Thyroid gland (tissue), 4 donors: ENCODE measurements at regions not wholly inside any gene's neighbourhood (a gene's known extent, or its start where the extent isn't known, plus 50 kb on each side); places are given as distances from the start of the nearest gene placed in this dataset.
"Not testable (repeated sequence)": the region's sequence is repeated elsewhere in the genome, so short reads cannot be mapped to it uniquely, and the experiment has no call there.

Source experiments
- DNase-seq, 2 donors: peaks; one replicate each; pipeline ENCODE4 v3.0.0-alpha.2; 2019
- H3K27ac ChIP-seq, 3 donors: fragments of 200-600 bp; sonication (generic); 1 replicate in 2 of 3; 2 replicates in 1 of 3; pipeline ENCODE4 v1.5.1; 2016 to 2019; ENCODE audit warnings: mild to moderate bottlenecking in 1 of 3, moderate library complexity in 1 of 3
- H3K27me3 ChIP-seq: fragments of 200-600 bp; sonication (generic); one replicate; pipeline ENCODE4 v1.5.1; 2019
- H3K36me3 ChIP-seq, 2 donors: fragments of 200-600 bp; sonication (generic); one replicate each; pipeline ENCODE4 v1.5.1; 2016 to 2019
- H3K4me1 ChIP-seq, 2 donors: fragments of 200-600 bp; sonication (generic); one replicate each; pipeline ENCODE4 v1.5.1; 2017 to 2019
- H3K4me3 ChIP-seq, 3 donors: fragments of 200-600 bp; sonication (generic); replicated peaks in 1 of 3; 1 replicate in 2 of 3; 2 replicates in 1 of 3; pipeline ENCODE4 v1.5.1; 2016; ENCODE audit warnings: mild to moderate bottlenecking in 1 of 3
- H3K9me3 ChIP-seq: fragments of 200-600 bp; sonication (generic); one replicate; pipeline ENCODE4 v1.5.1; 2017
- POLR2A ChIP-seq, 2 donors: fragments of 450-650 bp; IDR thresholded peaks; one replicate each; pipeline ENCODE4 v1.6.1; 2017; ENCODE audit warnings: antibody characterized with exemption in 2 of 2, mild to moderate bottlenecking in 2 of 2, moderate library complexity in 1 of 2
- WGBS, 2 donors: methylation state at CpG; one replicate each; pipeline ENCODE4 v1.1.5; 2017; 5-methylcytosine and 5-hydroxymethylcytosine counted together
- intact Hi-C: fragments of 100-400 bp; cut with DNase I; formaldehyde crosslinking; loops from one replicate; pipeline ENCODE4 v1.15.1; 2023
- TF ChIP-seq, protein P1 (sequence below), 6 experiments: fragments of 200-600 bp in 3 of 6; fragments of 450-650 bp in 3 of 6; sonication (generic) in 3 of 6; IDR thresholded peaks; one replicate each; pipeline ENCODE4 v1.5.1; 2016 to 2019; ENCODE audit warnings: antibody characterized with exemption in 6 of 6, mild to moderate bottlenecking in 2 of 6, inconsistent platforms in 1 of 6, moderate library complexity in 1 of 6

DNA sequence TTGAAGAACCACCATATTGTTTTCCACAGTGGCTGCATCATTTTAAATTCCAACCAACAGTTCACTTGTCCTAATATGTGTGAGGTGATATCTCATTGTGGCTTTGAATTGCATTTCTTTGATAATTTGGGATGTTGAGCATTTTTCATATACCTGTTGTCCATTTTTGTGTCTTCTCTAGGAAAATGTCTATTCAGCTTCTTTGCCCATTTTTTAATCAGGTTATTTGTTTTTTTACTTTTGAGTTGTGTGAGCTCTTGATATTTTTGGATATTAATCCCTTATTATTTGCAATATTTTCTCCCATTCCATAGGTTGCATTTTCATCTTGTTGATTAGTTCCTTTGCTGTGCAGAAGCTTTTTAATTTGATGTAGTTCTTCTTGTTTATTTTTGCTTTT is 95.1 kb upstream of the CCDC71L start:
- DNase-seq, result no peak
- intact Hi-C loops, result no loop called here
- Histone ChIP-seq H3K4me1 (peaks cover 5 to 14% of the 10 kb centered on the region in 2 donors), H3K27me3 (no peaks in the 10 kb centered on the region), H3K36me3 (no peaks in the 10 kb centered on the region), H3K4me3 (no peak overlapping the region), H3K27ac (no peak overlapping the region), H3K9me3 (no peaks in the 10 kb centered on the region)
- TF ChIP-seq, protein P1, sequence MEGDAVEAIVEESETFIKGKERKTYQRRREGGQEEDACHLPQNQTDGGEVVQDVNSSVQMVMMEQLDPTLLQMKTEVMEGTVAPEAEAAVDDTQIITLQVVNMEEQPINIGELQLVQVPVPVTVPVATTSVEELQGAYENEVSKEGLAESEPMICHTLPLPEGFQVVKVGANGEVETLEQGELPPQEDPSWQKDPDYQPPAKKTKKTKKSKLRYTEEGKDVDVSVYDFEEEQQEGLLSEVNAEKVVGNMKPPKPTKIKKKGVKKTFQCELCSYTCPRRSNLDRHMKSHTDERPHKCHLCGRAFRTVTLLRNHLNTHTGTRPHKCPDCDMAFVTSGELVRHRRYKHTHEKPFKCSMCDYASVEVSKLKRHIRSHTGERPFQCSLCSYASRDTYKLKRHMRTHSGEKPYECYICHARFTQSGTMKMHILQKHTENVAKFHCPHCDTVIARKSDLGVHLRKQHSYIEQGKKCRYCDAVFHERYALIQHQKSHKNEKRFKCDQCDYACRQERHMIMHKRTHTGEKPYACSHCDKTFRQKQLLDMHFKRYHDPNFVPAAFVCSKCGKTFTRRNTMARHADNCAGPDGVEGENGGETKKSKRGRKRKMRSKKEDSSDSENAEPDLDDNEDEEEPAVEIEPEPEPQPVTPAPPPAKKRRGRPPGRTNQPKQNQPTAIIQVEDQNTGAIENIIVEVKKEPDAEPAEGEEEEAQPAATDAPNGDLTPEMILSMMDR (IDR thresholded peaks at IDR 0.05), result no peak
- no peak for TF ChIP-seq POLR2A (IDR thresholded peaks at IDR 0.05)

DNA sequence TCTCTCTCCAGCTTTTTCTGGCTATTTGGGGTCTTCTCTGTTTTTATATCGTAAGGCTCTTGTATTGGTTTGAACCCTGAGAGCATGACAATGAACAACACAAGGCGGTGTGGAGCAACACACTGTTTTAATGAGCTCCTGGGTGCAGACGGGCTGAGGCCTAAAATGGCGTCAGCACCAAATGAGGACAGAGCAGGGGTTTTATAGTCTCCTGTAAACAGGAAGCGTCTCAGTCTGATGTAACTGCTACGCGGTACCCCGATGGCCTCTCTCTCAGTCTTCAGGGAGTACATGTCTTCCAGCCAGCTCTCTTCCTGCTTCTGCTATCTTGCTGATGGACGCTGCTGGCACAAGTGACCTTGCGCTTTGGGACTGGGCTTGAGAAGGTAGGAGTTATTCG is 95.9 kb upstream of the CCDC71L start:
- no peak for DNase-seq
- no peaks in the 10 kb centered on the region for H3K27me3 ChIP-seq
- H3K9me3 ChIP-seq, result no peaks in the 10 kb centered on the region
- no peak overlapping the region for H3K4me3 ChIP-seq
- H3K36me3 ChIP-seq, result no peaks in the 10 kb centered on the region
- H3K27ac ChIP-seq, result no peak overlapping the region
- 87 to 88% methylated on average over 11 of the region's 11 CpGs for WGBS, 2 donors
- peaks cover 5 to 14% of the 10 kb centered on the region in 2 donors for H3K4me1 ChIP-seq
- TF ChIP-seq, protein P1 (IDR thresholded peaks at IDR 0.05), result no peak
- TF ChIP-seq POLR2A (IDR thresholded peaks at IDR 0.05), result no peak
- intact Hi-C loops, result no loop called here

- TF ChIP-seq POLR2A (IDR thresholded peaks at IDR 0.05), result no peak
- TF ChIP-seq, protein P1 (IDR thresholded peaks at IDR 0.05), result no peak
- intact Hi-C loops, result no loop called here
- Histone ChIP-seq H3K4me1 (peaks cover under 1 to 9% of the 10 kb centered on the region in 2 donors), H3K27me3 (no peaks in the 10 kb centered on the region), H3K27ac (no peak overlapping the region), H3K36me3 (no peaks in the 10 kb centered on the region), H3K4me3 (no peak overlapping the region), H3K9me3 (no peaks in the 10 kb centered on the region)
- 56 to 61% methylated on average over 2 of the region's 2 CpGs for WGBS, 2 donors
- peak; percentile 30 to 37 for DNase-seq
Observed at GRCh38 chr7:106757846-106758245, 96.9 kb upstream of the CCDC71L start.

GRCh38 chr7:106762845-106763244 is 101.9 kb upstream of the CCDC71L start:
- H3K27me3 ChIP-seq, H3K36me3 ChIP-seq, H3K27ac ChIP-seq, H3K9me3 ChIP-seq, intact Hi-C loops, H3K4me1 ChIP-seq, DNase-seq, H3K4me3 ChIP-seq: not testable (repeated sequence)
- WGBS, 2 donors, result 100% methylated on average over 2 of the region's 2 CpGs

DNA sequence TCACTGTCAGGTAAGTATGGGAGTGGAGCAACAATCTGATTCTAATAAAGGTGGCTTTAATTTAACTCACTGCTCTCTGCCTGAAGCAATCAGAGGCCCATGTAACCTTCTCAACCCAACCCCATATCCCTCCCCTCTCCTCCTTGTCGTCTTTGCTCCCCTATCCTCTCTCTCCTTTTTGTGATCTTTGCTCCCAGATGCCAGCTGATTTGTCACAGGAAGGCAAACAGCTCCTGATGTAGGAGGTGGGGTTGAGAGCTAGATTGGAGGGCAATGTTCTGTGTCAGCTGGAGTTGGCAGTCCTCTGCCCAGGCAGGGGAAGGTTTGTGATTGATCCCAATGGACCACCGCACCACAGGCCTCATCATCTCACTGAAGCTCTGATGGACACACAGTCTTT is 101.4 kb upstream of the PIK3CG start:
- Histone ChIP-seq H3K27ac (no peak overlapping the region), H3K4me3 (no peak overlapping the region), H3K4me1 (peaks cover 0 to 6% of the 10 kb centered on the region in 2 donors), H3K36me3 (no peaks in the 10 kb centered on the region), H3K27me3 (no peaks in the 10 kb centered on the region), H3K9me3 (no peaks in the 10 kb centered on the region)
- DNase-seq, result no peak
- TF ChIP-seq POLR2A (IDR thresholded peaks at IDR 0.05), result no peak
- TF ChIP-seq, protein P1 (IDR thresholded peaks at IDR 0.05), result no peak
- intact Hi-C loops, result no loop called here
- WGBS, 2 donors, result 68 to 69% methylated on average over 2 of the region's 2 CpGs
